Adipocyte (in vitro differentiated cells): ENCODE measurements at regions not wholly inside any gene's neighbourhood (a gene's known extent, or its start where the extent isn't known, plus 50 kb on each side); places are given as distances from the start of the nearest gene placed in this dataset.
"Not testable (repeated sequence)": the region's sequence is repeated elsewhere in the genome, so short reads cannot be mapped to it uniquely, and the experiment has no call there.

Experiments
- DNase-seq: peaks from one replicate; pipeline ENCODE4 v3.0.0-alpha.2; 2015; ENCODE audit warnings: low read depth
- H3K27me3 ChIP-seq: replicated peaks from 2 replicates; pipeline ENCODE4 v1.7.0; 2013; ENCODE audit warnings: mild to moderate bottlenecking, low read length, moderate library complexity; ENCODE audit not compliant: control insufficient read depth, insufficient read depth
- H3K36me3 ChIP-seq: 2 replicates; pipeline ENCODE4 v1.7.0; 2013; ENCODE audit warnings: low read length, mild to moderate bottlenecking, moderate library complexity; ENCODE audit not compliant: control insufficient read depth, insufficient read depth, severe bottlenecking
- H3K4me1 ChIP-seq: 2 replicates; pipeline ENCODE4 v1.7.0; 2013; ENCODE audit warnings: mild to moderate bottlenecking, low read length, moderate library complexity; ENCODE audit not compliant: control insufficient read depth, insufficient read depth
- H3K4me3 ChIP-seq: 2 replicates; pipeline ENCODE4 v1.7.0; 2013; ENCODE audit warnings: mild to moderate bottlenecking, low read length, moderate library complexity
- H3K9ac ChIP-seq: 2 replicates; pipeline ENCODE4 v1.7.0; 2013; ENCODE audit warnings: mild to moderate bottlenecking, low read length, moderate library complexity
- H3K9me3 ChIP-seq: 2 replicates; pipeline ENCODE4 v1.7.0; 2013; ENCODE audit warnings: mild to moderate bottlenecking, low read length, moderate library complexity; ENCODE audit not compliant: control insufficient read depth

DNA sequence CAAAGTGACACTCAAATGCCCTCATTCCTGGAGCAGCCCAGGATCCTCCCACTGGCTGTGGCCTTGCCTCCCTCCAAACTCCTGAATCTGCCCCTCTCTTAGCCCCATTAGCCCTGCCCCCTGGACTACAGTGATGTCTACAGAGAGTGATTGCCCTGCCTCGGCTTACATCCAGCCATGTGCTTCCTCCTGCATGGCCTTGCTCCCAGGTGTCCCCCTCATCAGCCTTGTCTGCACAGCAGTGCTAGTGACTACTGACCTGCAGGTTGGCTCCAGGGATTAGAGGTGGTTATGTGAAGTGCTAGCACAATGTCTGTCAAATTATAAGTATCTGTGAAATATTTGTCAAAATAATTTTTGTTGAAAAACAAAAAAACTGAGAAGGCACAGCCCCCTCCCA, 259.1 kb upstream of the MYT1L start:
- no peaks in the 10 kb centered on the region for H3K4me1 ChIP-seq
- no peaks in the 10 kb centered on the region for H3K27me3 ChIP-seq
- H3K36me3 ChIP-seq: no peaks in the 10 kb centered on the region
- DNase-seq: no peak
- no peak overlapping the region for H3K9ac ChIP-seq
- no peaks in the 10 kb centered on the region for H3K9me3 ChIP-seq
- no peak overlapping the region for H3K4me3 ChIP-seq

DNA sequence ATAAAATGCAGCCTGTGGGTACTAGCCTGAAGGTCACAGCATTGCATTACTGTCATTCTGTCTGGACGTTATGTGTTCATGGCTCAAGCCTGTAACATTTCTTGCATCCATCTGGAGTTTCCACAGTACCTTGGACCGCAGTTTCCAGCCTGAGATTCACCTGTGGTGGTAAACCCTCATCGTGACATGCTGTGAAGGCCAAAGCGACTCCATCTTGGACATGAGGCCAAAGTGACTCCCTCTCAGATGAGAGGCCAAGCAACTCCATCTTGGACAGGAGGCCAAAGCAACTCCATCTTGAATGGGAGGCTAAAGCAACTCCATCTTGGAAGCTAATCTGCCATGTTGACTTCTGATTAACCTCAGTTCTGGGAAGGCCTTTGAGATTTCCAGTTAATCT, 257.7 kb upstream of the MYT1L start:
- Histone ChIP-seq H3K36me3 (no peaks in the 10 kb centered on the region), H3K27me3 (no peaks in the 10 kb centered on the region), H3K4me3 (no peak overlapping the region), H3K9me3 (no peaks in the 10 kb centered on the region), H3K4me1 (no peaks in the 10 kb centered on the region), H3K9ac (no peak overlapping the region)
- no peak for DNase-seq

DNA sequence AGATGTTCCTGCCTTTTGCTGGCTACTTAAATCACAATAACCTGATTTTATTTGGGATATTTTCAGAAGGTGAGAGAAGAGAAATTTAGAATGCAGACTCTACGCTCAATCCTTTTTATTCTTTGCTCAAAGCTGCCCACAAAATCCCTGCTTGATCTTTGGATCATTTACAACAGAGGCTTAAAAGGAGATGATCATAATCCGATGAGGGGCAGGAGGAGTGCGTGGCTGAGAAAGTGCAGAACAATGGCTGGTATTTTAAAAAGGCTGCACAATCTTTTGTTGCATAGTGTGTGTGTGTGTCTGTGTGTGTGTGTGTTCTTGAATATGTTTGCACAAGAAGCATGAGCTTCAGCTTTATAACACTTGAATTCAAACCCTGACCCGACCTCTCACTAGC, 256.3 kb upstream of the MYT1L start:
- no peak for DNase-seq
- no peaks in the 10 kb centered on the region for H3K27me3 ChIP-seq

DNA sequence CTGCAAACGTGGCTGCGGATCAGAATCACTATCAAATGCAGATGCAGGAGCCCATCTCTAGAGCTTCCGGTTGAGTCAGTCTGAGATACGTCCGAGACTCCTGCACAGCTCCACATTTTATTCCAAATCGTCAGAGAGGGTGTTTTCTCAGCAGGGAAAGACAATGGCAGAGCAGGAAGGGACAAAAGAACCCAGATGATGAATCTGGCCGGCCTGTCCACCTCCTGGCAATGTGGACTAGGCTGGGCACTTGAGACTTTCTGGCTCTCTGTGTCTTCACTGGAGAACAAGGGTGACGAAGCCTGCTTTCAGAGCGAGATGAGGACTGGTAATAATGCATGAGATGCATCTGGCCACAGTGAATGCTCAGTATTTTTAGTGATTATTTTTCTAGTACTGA, 255.9 kb upstream of the MYT1L start:
- no peaks in the 10 kb centered on the region for H3K27me3 ChIP-seq
- H3K9me3 ChIP-seq: no peaks in the 10 kb centered on the region
- H3K4me3 ChIP-seq: no peak overlapping the region
- DNase-seq: no peak
- no peaks in the 10 kb centered on the region for H3K4me1 ChIP-seq
- H3K9ac ChIP-seq: no peak overlapping the region
- no peaks in the 10 kb centered on the region for H3K36me3 ChIP-seq

More for the DNA sequence above, 256.3 kb upstream of the MYT1L start:
- no peak overlapping the region for H3K4me3 ChIP-seq
- no peaks in the 10 kb centered on the region for H3K36me3 ChIP-seq
- H3K4me1 ChIP-seq: no peaks in the 10 kb centered on the region
- no peaks in the 10 kb centered on the region for H3K9me3 ChIP-seq
- no peak overlapping the region for H3K9ac ChIP-seq

DNA sequence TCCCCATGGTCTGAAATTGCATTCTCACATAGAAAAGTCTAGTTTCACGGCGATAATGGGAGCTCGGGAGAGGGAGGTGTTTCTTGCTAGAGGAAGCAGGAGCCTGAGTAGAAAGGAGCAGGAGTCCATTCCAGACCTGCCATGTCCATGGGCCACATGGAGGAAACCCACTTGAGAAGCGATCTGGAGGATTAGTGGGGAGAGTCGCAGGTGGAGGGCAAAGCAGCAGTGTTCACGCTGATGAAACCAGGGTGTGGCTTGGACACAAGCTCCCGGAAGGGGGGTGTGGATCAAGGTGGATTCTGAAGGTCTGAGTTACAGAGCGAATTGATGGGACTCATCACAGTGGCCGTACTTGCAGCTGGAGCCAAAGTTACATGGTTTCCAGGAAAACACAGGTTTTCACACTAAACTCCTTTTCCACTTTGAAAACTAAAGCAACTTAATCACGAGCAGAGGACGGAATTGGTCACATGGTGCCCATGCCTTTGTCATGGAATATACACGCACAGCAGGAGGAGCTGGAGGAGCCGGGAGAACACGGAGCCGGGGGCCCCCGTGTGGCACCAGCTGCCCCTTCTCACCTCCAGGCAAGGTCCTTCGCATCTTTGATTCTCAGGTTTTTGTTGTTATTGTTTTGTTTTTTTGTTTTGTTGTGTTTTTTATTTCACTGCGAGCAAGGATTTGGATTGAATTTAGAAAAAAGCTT, 255.1 kb upstream of the MYT1L start:
- H3K36me3 ChIP-seq: no peaks in the 10 kb centered on the region
- no peak for DNase-seq
- H3K4me3 ChIP-seq: no peak overlapping the region
- H3K9me3 ChIP-seq: no peaks in the 10 kb centered on the region
- H3K4me1 ChIP-seq: no peaks in the 10 kb centered on the region
- no peaks in the 10 kb centered on the region for H3K27me3 ChIP-seq
- H3K9ac ChIP-seq: no peak overlapping the region

DNA sequence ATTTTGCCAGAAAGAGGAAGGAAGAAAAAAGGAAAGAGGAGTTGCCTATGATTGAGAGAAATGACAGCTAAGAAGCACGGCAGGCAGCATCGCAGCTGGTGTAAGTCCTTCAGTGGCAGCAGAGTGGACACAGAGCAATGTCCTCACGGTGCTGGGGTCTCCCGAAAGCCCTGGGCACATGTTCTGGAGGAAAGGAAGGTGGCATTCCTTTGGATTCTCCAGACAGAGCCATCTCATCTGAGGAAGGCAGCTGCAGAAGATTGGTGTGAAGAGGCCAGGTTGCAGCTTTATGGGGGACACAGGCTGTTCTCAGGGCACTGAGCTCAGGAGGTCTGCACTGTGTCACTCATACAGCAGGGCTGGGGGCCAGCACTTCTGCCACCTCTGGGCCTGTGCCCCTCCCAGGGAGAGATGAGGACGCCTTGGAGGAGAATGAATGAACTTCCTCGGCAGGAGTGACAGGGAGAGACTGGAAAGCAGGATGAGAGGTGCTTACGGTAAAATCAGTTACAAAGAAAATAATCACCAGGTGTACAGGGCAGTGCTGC, 252.0 kb upstream of the MYT1L start:
- DNase-seq: no peak

DNA sequence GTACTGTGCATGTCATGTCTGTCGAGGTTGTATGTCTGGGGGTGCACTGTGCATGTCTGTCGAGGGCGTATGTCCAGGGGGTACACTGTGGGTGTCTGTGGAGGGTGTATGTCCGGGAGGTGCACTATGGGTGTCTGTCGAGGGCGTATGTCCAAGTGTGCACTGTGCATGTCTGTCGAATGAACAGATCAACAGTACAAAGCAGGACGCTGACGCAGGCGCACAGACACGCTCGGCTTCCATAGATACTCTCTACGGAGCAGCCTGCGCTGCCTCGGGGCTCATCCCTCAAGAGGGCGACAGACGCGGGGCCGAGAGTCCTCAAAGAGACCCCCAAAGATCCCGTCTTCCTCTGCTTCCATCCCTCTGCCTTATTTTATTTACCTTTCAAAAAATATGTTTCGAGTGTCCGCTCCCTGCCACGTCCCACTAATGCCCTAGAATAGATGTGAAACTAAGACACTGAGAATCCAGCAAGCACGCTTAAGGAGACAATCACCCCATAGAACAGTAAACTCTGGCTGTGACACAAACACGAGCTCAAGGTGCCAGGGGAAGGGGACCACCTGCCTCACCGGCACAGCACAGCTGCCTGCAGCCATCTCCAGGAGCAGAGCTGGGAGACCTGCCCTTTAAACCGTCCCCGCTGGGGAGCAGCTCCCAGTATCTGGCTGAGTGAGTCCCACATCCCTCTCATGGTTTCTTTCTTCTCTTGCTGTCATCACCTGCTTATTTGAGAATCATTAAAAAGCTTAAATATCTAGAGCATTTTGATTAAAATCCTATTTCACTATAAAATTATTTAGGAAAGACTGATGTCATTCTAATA, 250.5 kb upstream of the MYT1L start:
- no peaks in the 10 kb centered on the region for H3K36me3 ChIP-seq
- H3K4me1 ChIP-seq: no peaks in the 10 kb centered on the region
- no peak for DNase-seq
- no peak overlapping the region for H3K4me3 ChIP-seq
- H3K9ac ChIP-seq: no peak overlapping the region
- no peaks in the 10 kb centered on the region for H3K27me3 ChIP-seq
- H3K9me3 ChIP-seq: no peaks in the 10 kb centered on the region

More for the DNA sequence above, 252.0 kb upstream of the MYT1L start:
- H3K36me3 ChIP-seq: no peaks in the 10 kb centered on the region
- no peaks in the 10 kb centered on the region for H3K9me3 ChIP-seq
- H3K9ac ChIP-seq: no peak overlapping the region
- no peaks in the 10 kb centered on the region for H3K4me1 ChIP-seq
- H3K27me3 ChIP-seq: no peaks in the 10 kb centered on the region
- no peak overlapping the region for H3K4me3 ChIP-seq

DNA sequence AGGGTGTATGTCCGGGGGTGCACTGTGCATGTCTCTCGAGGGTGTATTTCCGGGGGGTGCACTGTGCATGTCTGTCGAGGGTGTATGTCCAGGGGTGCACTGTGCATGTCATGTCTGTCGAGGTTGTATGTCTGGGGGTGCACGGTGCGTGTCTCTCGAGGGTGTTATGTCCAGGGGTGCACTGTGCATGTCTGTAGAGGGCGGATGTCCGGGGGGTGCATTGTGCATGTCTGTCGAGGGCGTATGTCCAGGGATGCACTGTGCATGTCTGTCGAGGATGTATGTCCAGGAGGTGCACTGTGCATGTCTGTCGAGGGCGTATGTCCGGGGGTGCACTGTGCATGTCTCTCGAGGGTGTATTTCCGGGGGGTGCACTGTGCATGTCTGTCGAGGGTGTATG, 249.8 kb upstream of the MYT1L start:
- not testable (repeated sequence) for H3K9me3 ChIP-seq, H3K27me3 ChIP-seq, H3K4me3 ChIP-seq, H3K36me3 ChIP-seq, H3K4me1 ChIP-seq, H3K9ac ChIP-seq, DNase-seq

DNA sequence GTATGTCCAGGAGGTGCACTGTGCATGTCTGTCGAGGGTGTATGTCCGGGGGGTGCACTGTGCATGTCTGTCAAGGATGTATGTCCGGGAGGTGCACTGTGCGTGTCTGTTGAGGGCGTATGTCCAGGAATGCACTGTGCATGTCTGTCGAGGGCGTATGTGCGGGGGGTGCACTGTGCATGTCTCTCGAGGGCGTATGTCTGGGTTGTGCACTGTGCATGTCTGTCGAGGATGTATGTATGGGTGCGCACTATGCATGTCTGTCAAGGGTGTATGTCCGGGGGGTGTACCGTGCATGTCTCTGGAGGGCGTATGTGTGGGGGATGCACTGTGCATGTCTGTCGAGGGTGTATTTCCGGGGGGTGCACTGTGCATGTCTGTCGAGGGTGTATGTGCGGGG, 249.3 kb upstream of the MYT1L start:
- Histone ChIP-seq H3K27me3 (no peaks in the 10 kb centered on the region), H3K36me3 (no peaks in the 10 kb centered on the region), H3K4me1 (no peaks in the 10 kb centered on the region), H3K9ac (no peak overlapping the region), H3K4me3 (no peak overlapping the region), H3K9me3 (no peaks in the 10 kb centered on the region)
- no peak for DNase-seq

DNA sequence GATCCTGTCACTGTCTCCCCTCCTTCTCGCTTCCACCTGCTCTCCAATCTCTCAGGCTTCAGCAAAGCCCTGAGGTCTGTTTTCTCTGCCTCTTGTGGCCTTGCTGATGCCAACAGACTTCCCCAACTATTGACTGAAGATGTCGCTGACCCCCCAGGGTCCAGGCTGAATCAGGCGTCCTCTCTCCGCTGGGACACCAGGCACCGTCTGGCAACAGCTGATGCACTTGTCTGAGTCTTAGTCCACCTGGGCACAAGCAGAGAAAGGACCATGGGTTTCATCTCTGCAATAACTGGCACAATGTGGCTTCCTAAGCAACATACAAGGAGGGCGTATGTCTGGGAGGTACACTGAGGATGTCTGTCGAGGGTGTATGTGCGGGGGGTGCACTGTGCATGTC, 248.7 kb upstream of the MYT1L start:
- Histone ChIP-seq H3K27me3 (no peaks in the 10 kb centered on the region), H3K9ac (no peak overlapping the region), H3K36me3 (no peaks in the 10 kb centered on the region), H3K9me3 (no peaks in the 10 kb centered on the region), H3K4me3 (no peak overlapping the region), H3K4me1 (no peaks in the 10 kb centered on the region)
- DNase-seq: no peak

DNA sequence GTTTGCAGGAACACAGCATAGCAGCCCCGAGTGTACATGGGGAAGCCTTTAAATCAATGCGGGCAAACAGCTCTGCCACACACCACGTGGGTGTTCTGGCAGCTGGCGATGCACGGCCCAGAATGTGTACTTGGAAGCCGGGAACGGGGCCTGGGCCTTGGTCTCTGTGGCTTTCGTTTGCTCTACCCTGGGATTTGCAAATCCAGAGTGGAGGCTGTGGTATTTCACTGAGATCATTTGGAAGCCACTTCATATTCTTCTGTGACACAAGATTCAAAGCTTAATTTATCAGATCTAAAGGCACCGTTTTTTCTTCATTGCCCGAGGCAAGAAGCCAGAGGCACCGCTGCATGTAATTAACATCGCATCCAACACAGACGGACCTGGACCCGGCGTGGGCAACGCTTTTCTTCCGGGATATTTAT, 246.3 kb upstream of the MYT1L start:
- Histone ChIP-seq H3K27me3 (no peaks in the 10 kb centered on the region), H3K4me3 (no peak overlapping the region), H3K9me3 (no peaks in the 10 kb centered on the region), H3K9ac (no peak overlapping the region), H3K4me1 (no peaks in the 10 kb centered on the region), H3K36me3 (no peaks in the 10 kb centered on the region)
- no peak for DNase-seq
